DLD1 (cell line): ENCODE measurements at regions not wholly inside any gene's neighbourhood (a gene's known extent, or its start where the extent isn't known, plus 50 kb on each side); places are given as distances from the start of the nearest gene placed in this dataset.

Source experiments
- in situ Hi-C: cut with HindIII; loops from 2 replicates; pipeline ENCODE4 v1.10.0; 2017; ENCODE audit warnings: low sequenced_read_pairs

GRCh38 chr1:22260860-22261432 lies 118.0 kb upstream of the WNT4 start:
- in situ Hi-C loops = no loop called here

GRCh38 chr1:22261580-22261979 lies 118.7 kb upstream of the WNT4 start:
- in situ Hi-C loops = no loop called here

GRCh38 chr1:22262583-22262982 lies 119.7 kb upstream of the WNT4 start:
- in situ Hi-C loops = no loop called here

DNA sequence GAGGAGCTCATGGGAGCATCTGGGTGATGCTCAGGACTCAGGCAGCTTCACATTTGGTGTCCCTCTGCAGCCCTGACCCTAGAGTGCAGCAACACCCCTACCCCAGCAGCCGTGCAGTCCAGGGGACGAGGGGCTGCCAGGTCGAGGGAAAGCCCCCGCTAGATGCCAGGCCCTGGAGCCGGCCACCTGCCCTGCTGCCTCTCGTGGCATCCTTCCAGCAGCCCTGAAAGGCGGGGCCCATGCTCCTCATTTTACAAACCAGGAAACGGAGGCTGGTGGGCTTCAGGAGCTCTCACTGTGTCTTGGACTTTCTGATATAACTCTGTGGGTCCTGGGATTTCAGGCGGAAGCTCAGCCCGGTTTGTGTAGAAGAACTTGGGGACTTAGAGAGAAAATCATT lies 120.5 kb upstream of the WNT4 start:
- in situ Hi-C loops = no loop called here

GRCh38 chr1:22264464-22265341 lies 121.8 kb upstream of the WNT4 start:
- in situ Hi-C loops = no loop called here

- in situ Hi-C loops = no loop called here
These were observed 123.2 kb upstream of the WNT4 start for GRCh38 chr1:22266141-22266540.

- in situ Hi-C loops = no loop called here
These were observed 124.7 kb upstream of the WNT4 start for GRCh38 chr1:22267413-22268175.

DNA sequence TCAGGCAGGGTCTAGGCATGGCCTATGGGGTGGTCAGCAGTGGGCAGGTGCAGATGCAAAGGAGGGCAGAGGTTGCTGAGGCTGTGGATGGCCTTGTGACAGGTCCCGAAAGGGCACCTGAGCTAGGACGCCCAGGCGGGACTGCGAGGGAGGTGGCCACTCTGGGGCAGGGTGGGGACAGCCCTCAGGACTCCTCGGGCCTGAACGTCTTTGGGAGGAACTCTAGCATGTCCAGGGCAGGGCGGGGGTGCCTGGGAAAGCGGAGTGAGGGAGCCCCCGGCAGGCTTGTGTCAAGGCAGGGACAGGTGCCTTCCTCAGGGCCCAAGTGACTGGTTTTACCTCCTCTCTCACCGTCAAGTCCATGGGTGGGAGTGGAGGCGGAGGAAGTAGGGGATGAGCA lies 125.4 kb upstream of the WNT4 start:
- in situ Hi-C loops = no loop called here

DNA sequence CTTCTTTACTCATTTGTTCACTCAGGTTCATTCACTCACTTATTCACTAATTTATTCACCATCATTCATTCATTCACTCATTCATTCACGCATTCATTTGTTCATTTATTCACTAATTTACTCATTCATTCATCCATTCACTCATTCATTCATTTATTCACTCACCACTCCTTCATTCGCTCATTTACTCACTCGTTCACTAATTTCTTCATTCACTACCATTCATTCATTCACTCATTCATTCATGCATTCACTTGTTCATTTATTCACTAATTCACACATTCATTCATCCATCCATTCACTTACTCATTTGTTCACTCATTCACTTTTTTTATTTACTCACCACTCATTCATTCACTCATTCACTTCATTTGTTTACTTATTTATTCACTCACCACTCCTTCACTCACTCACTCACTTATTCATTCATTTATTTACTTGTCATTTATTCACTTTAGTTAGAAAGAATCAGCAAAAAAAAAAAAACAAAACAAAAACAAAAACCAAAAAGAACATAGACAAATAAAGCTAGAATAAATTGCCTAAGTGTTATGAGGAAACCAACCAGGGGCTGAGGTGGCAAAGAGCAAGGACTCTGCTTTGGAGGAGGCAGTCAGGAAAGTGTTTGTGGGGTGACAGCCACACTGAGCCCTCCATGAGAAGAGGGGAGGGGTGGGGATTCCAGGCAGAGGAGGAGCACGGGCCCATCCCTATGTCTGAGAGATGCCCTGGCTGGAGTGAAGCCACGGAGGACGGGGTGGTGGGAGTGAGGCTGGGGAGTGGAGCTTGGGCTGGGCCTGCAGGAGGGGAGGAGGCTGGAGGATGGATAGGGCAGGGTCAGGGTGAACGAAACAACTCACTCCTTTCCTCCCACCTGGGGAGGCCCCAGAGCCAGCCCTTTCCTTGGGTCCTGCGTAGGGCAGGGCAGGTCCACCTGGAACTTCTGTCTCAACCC lies 129.2 kb upstream of the WNT4 start:
- in situ Hi-C loops = no loop called here

GRCh38 chr1:22273686-22274681 lies 131.1 kb upstream of the WNT4 start:
- in situ Hi-C loops = no loop called here

- in situ Hi-C loops = no loop called here
These were observed 132.3 kb upstream of the WNT4 start for GRCh38 chr1:22275167-22275566.

DNA sequence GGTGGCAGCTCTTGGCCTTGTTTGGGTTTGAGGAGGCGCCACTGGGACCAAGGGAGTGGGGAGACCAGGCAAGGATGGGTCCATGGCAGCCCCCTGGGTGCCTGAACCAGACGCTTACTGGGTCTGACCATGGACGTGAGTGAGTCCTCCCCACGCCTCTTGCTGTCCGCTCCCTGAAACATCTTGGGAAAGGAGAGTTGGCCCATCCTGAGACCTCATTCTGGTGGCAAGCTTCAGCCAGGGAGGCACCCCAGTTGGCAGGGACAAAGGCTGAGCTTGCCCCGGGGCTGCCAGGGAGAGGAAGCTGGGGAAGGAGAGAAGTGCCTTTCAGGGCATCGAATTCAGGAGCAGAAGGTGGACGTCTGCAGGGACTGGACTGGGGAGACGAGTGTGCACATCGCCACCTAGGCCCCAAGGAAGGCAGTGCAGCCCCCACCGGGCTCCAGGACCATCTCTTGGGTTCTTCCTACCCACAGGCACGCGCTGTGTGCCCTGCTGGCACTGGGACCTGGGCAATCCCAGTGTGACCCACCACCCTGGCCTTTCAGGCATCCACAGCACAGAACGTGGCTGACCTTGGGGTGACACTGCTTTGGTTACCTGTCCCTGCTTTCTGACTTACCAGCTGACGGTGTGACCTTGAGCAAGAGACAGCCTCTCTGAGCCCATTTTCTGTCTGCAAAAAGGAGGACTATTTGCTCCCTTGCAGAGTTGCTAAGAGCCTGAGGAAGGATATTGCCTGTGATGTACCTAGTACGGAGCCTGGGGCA lies 132.9 kb upstream of the WNT4 start:
- in situ Hi-C loops = no loop called here

DNA sequence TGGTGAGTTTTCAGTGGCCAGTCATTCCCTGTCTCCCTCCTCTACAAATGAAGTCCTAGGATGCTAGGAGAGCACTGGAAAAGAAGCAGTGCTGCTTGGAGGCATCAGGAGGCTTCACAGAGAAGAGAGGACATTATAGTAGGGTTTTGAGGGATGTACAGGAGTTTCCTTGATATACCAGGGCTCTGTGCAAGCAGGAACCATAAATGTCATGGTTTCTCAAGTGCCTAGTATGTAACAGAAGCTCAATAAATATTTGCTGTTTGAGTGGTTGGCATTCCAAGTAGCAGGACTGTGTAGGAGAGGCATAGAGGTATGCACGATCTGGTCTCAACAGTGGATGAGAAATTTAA lies 133.5 kb upstream of the WNT4 start:
- in situ Hi-C loops = no loop called here

DNA sequence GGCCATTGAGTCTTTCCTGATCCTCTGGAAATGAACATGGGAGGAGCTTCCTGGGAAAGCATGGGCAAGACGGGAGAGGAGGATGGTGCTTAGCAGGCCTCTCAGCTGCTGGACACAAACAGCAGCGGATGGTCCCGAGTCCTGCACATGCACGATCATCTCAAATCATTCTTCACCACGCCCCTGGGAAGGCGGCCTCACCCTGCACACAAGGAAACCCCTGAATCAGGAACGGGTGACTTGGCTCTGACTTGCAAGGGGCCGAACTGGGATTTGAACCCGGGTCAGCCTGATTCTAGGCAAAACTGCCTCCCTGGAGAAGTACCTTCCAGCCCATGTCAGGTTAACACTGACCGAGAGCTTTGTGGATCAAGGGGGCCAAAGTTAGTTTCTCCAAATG lies 134.8 kb upstream of the WNT4 start:
- in situ Hi-C loops = no loop called here

DNA sequence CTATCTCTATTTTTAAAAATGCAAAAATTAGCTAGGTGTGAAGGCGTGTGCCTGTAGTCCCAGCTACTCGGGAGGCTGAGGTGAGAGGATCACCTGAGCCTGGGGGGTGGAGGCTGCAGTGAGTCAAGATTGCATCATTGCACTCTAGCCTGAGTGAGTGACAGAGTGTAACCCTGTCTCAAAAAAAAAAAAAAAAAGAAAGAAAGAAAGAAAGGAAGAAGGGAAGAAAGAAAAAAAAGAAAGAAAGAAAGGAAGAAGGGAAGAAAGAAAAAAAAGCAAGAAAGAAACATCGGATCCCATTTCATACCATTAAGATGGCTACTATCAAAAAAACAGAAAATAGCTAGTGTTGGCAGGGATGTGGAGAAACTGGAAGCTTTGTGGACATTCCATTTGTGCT lies 136.8 kb upstream of the WNT4 start:
- in situ Hi-C loops = no loop called here

- in situ Hi-C loops = no loop called here
These were observed 137.6 kb upstream of the WNT4 start for GRCh38 chr1:22280526-22280925.

DNA sequence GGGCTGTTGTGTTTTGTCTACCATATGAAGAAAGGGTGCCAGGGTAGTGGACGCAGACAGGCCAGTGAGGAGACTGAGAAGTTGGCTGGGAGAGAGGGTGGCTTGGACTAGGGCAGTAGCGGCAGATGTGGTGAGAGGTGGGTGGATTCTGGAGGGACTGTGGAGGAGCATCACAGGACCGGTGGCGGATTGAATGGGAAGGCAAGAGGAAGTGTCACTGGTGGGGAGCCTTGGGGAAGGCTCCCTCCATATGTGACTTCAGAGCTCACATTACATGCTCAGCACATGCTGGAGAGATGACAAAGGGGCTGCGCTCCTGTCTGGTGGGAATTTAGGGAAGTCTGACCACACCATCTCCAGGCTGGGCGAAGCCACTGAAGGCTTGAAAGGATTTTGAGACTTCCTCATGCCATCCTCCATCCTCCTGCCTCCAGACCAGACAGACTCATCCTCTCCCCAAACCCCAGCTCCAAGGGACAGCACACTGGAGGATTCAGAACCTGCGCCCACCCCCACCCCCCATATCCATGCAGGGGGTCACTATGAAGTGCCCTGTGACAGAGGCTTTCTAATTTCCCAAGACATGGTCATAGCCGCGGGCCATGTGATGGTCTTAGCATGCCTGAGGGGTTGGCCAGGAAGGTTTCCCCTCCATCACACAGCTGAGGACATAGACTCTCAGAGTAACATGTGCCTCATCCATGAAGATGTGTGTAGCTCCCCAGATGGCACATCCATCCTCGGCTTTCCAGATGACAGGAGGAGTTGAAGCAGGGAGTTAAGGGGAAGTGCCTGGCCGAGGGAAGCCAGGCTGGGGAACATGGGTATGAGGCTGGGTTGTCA lies 138.8 kb upstream of the WNT4 start:
- in situ Hi-C loops = no loop called here

DNA sequence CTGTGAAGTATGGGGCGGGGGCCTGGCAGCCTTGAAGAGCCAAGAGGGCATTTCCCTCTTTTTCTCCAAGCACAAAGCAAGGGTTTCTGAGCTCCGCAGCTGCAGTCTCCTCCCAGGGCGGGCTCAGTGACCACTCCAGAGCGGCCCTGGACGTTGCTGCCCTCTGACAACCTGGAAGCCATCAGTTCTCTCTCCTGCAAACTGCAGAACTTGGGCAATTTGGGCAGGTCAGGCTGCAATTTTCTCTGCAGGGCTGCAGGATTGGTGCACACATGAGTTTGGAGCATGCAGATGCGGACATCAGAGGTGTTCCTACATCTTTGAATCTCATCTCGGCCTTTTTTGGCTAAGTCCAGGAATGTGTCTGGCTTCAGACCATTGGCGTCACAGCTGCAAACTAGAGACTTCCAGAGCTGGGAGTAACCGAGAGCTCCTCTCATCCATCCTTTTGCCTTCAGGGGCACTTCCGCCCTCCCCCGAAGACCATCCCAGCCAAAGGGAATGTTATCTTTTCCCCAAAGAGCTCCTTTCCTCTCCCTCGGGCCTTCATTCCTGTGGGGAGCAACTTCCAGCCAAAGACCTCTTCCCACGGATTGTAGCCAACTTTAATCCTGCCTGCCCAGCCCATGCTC lies 139.6 kb upstream of the WNT4 start:
- in situ Hi-C loops = no loop called here
